ENCODE measurements at regions not wholly inside any gene's neighbourhood (a gene's known extent, or its start where the extent isn't known, plus 50 kb on each side); places are given as distances from the start of the nearest gene placed in this dataset.

- no peak for DNase-seq (ENCODE audit: low spot score)
These were observed 161.8 kb downstream of the DICER1 start for GRCh38 chr14:94995551-94995950.

- no peak for DNase-seq (ENCODE audit: low spot score)
These were observed 163.1 kb downstream of the DICER1 start for GRCh38 chr14:94994245-94994644.

- no peak for DNase-seq (ENCODE audit: low spot score)
These were observed 165.3 kb downstream of the DICER1 start for GRCh38 chr14:94992046-94992445.

GRCh38 chr14:94989946-94990345, 167.4 kb downstream of the DICER1 start:
- no peak for DNase-seq (ENCODE audit: low spot score)

GRCh38 chr14:94989417-94989816, 167.9 kb downstream of the DICER1 start:
- no peak for DNase-seq (ENCODE audit: low spot score)

GRCh38 chr14:94987409-94987808, 169.9 kb downstream of the DICER1 start:
- no peak for DNase-seq (ENCODE audit: low spot score)

GRCh38 chr14:94979891-94980290, 177.4 kb downstream of the DICER1 start:
- no peak for DNase-seq (ENCODE audit: low spot score)

- DNase-seq (ENCODE audit: low spot score) = no peak
These were observed 180.3 kb downstream of the DICER1 start for GRCh38 chr14:94977016-94977415.

- no peak for DNase-seq (ENCODE audit: low spot score)
These were observed 182.0 kb downstream of the DICER1 start for GRCh38 chr14:94975366-94975765.

- no peak for DNase-seq (ENCODE audit: low spot score)
These were observed 182.4 kb downstream of the DICER1 start for GRCh38 chr14:94974893-94975292.

GRCh38 chr14:94974422-94974821, 182.9 kb downstream of the DICER1 start:
- no peak for DNase-seq (ENCODE audit: low spot score)

GRCh38 chr14:94971750-94972149, 185.6 kb downstream of the DICER1 start:
- no peak for DNase-seq (ENCODE audit: low spot score)

GRCh38 chr14:94970941-94971730, 186.2 kb downstream of the DICER1 start:
- DNase-seq (ENCODE audit: low spot score) = no peak

- DNase-seq (ENCODE audit: low spot score) = no peak
These were observed 187.6 kb downstream of the DICER1 start for GRCh38 chr14:94969766-94970165.

GRCh38 chr14:94966868-94967267, 190.5 kb downstream of the DICER1 start:
- no peak for DNase-seq (ENCODE audit: low spot score)

- DNase-seq (ENCODE audit: low spot score) = no peak
These were observed 191.0 kb downstream of the DICER1 start for GRCh38 chr14:94966344-94966743.

- DNase-seq (ENCODE audit: low spot score) = no peak
These were observed 191.6 kb downstream of the DICER1 start for GRCh38 chr14:94965551-94966313.

- no peak for DNase-seq (ENCODE audit: low spot score)
These were observed 192.4 kb downstream of the DICER1 start for GRCh38 chr14:94964931-94965330.

GRCh38 chr14:94964181-94964580, 193.1 kb downstream of the DICER1 start:
- DNase-seq (ENCODE audit: low spot score) = no peak

GRCh38 chr14:94963051-94963450, 193.1 kb upstream of the GSC start:
- DNase-seq (ENCODE audit: low spot score) = no peak

- no peak for DNase-seq (ENCODE audit: low spot score)
These were observed 192.3 kb upstream of the GSC start for GRCh38 chr14:94962166-94962575.

- DNase-seq (ENCODE audit: low spot score) = no peak
These were observed 191.7 kb upstream of the GSC start for GRCh38 chr14:94961386-94962165.

All from SK-N-DZ (cell line).